SKM-1 treated with dmso at 0.1 percent for 144 hours (cell line): ENCODE measurements at regions not wholly inside any gene's neighbourhood (a gene's known extent, or its start where the extent isn't known, plus 50 kb on each side); places are given as distances from the start of the nearest gene placed in this dataset.
"Not testable (repeated sequence)": the region's sequence is repeated elsewhere in the genome, so short reads cannot be mapped to it uniquely, and the experiment has no call there.

Experiments
- DNase-seq: peaks from one replicate; lab custom pipeline; 2025; ENCODE audit not compliant: unreplicated experiment; lab: John Stamatoyannopoulos, UW

- DNase-seq: no peak
Observed at GRCh38 chr7:67463983-67464382, 467.4 kb downstream of the TYW1 start.

- no peak for DNase-seq
Observed at GRCh38 chr7:67466109-67466508, 469.5 kb downstream of the TYW1 start.

GRCh38 chr7:67470256-67470751, 473.7 kb downstream of the TYW1 start:
- no peak for DNase-seq

GRCh38 chr7:67475293-67475692, 478.7 kb downstream of the TYW1 start:
- no peak for DNase-seq

- no peak for DNase-seq
Observed at GRCh38 chr7:67478066-67478465, 481.4 kb downstream of the TYW1 start.

- peak; percentile 13 for DNase-seq
Observed at GRCh38 chr7:67484244-67484751, 487.7 kb downstream of the TYW1 start.

GRCh38 chr7:67486401-67486800, 489.8 kb downstream of the TYW1 start:
- no peak for DNase-seq

- DNase-seq: no peak
Observed at GRCh38 chr7:67487316-67487715, 490.7 kb downstream of the TYW1 start.

- no peak for DNase-seq
Observed at GRCh38 chr7:67489881-67490280, 493.2 kb downstream of the TYW1 start.

GRCh38 chr7:67493366-67493765, 496.7 kb downstream of the TYW1 start:
- DNase-seq: no peak

GRCh38 chr7:67496589-67496988, 500.0 kb downstream of the TYW1 start:
- no peak for DNase-seq

GRCh38 chr7:67497914-67498313, 501.3 kb downstream of the TYW1 start:
- not testable (repeated sequence) for DNase-seq

- DNase-seq: no peak
Observed at GRCh38 chr7:67502929-67503328, 506.3 kb downstream of the TYW1 start.

GRCh38 chr7:67505449-67505848, 508.8 kb downstream of the TYW1 start:
- no peak for DNase-seq

- no peak for DNase-seq
Observed at GRCh38 chr7:67512481-67512880, 515.8 kb downstream of the TYW1 start.

- DNase-seq: no peak
Observed at GRCh38 chr7:67518580-67518979, 521.9 kb downstream of the TYW1 start.

GRCh38 chr7:67519171-67519570, 522.5 kb downstream of the TYW1 start:
- no peak for DNase-seq

GRCh38 chr7:67522504-67522903, 525.9 kb downstream of the TYW1 start:
- no peak for DNase-seq

- no peak for DNase-seq
Observed at GRCh38 chr7:67523713-67524112, 527.1 kb downstream of the TYW1 start.

GRCh38 chr7:67525588-67525987, 529.0 kb downstream of the TYW1 start:
- DNase-seq: no peak

- DNase-seq: no peak
Observed at GRCh38 chr7:67535241-67535989, 538.8 kb downstream of the TYW1 start.

GRCh38 chr7:67542916-67543315, 546.3 kb downstream of the TYW1 start:
- no peak for DNase-seq
